ENCODE measurements at regions not wholly inside any gene's neighbourhood (a gene's known extent, or its start where the extent isn't known, plus 50 kb on each side); places are given as distances from the start of the nearest gene placed in this dataset.

DNA sequence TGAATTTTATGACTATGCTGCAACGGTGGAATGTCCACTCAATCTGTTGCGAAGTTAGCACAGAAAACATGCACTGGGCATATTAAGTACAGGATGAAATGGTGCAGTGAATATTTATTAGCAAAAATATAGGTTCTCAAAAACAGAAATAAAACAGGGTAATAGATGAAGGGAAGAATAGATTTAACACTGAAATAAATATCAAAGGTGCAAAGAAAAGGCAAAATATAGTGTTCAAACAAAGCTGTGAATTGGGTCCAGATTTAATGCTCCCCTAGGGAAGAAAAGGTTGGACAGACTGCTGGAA, 435.2 kb upstream of the MGMT start:
- TF ChIP-seq CBX8 (IDR thresholded peaks at IDR 0.05; ENCODE audit: borderline replicate concordance, extremely low read depth, low read depth, low read length, poor library complexity, severe bottlenecking) (no peak), RCOR1 (IDR thresholded peaks at IDR 0.05; ENCODE audit: borderline replicate concordance in 1 of 2, low read depth in 2 of 2, low read length in 2 of 2) (no peak), JUND (IDR thresholded peaks at IDR 0.05; ENCODE audit: borderline replicate concordance, low read depth, low read length) (no peak), JUND (tag; IDR thresholded peaks at IDR 0.05; ENCODE audit: borderline replicate concordance, low read depth, low read length) (no peak)
- TF ChIP-seq, protein P1, sequence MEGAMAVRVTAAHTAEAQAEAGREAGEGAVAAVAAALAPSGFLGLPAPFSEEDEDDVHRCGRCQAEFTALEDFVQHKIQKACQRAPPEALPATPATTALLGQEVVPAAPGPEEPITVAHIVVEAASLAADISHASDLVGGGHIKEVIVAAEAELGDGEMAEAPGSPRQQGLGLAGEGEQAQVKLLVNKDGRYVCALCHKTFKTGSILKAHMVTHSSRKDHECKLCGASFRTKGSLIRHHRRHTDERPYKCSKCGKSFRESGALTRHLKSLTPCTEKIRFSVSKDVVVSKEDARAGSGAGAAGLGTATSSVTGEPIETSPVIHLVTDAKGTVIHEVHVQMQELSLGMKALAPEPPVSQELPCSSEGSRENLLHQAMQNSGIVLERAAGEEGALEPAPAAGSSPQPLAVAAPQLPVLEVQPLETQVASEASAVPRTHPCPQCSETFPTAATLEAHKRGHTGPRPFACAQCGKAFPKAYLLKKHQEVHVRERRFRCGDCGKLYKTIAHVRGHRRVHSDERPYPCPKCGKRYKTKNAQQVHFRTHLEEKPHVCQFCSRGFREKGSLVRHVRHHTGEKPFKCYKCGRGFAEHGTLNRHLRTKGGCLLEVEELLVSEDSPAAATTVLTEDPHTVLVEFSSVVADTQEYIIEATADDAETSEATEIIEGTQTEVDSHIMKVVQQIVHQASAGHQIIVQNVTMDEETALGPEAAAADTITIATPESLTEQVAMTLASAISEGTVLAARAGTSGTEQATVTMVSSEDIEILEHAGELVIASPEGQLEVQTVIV (CRISPR knock-in tag; IDR thresholded peaks at IDR 0.05; ENCODE audit: borderline replicate concordance): no peak

Measured in K562 (cell line).